CD4-positive, alpha-beta T cell (primary cell): ENCODE measurements at regions not wholly inside any gene's neighbourhood (a gene's known extent, or its start where the extent isn't known, plus 50 kb on each side); places are given as distances from the start of the nearest gene placed in this dataset.

Experiments
- ATAC-seq: fragments of 200-7000 bp; cut with Tn5 transposase; one replicate; pipeline ENCODE4 v1.10.0; 2022; ENCODE audit warnings: mild to moderate bottlenecking; ENCODE audit not compliant: poor library complexity
- CTCF ChIA-PET: fragments of 350-600 bp; sonication (Branson Sonifier 250); formaldehyde crosslinking; loops from one replicate; lab custom pipeline; 2021; ENCODE audit warnings: antibody characterized with exemption, inconsistent platforms; lab: Charles Lee
- POLR2A ChIA-PET: fragments of 350-600 bp; sonication (Branson Sonifier 250); formaldehyde crosslinking; loops from one replicate; lab custom pipeline; 2021; ENCODE audit warnings: antibody characterized with exemption, inconsistent platforms; lab: Charles Lee
- DNase-seq, 14 experiments: peaks; one replicate each; pipeline ENCODE4 v3.0.0-alpha.2; 2013 to 2020; ENCODE audit warnings: mixed read lengths in 2 of 14
- H3K27ac ChIP-seq, 2 donors: one replicate each; pipeline versions ENCODE4 v1.5.1 to v1.7.0; 2013; ENCODE audit warnings: low read length in 2 of 2, low read depth in 1 of 2, mild to moderate bottlenecking in 1 of 2
- H3K27me3 ChIP-seq, 2 experiments: 1 replicate in 1 of 2; 2 replicates in 1 of 2; pipeline versions ENCODE4 v1.6.1 to v1.7.0; 2013; ENCODE audit warnings: low read length in 2 of 2, control low read depth in 1 of 2, mild to moderate bottlenecking in 1 of 2, moderate library complexity in 1 of 2; ENCODE audit not compliant: insufficient read depth in 2 of 2, control insufficient read depth in 1 of 2
- H3K36me3 ChIP-seq: one replicate; pipeline ENCODE4 v1.6.1; 2013; ENCODE audit warnings: low read length, control low read depth; ENCODE audit not compliant: insufficient read depth
- H3K4me1 ChIP-seq: one replicate; pipeline ENCODE4 v1.6.1; 2013; ENCODE audit warnings: low read length, control low read depth; ENCODE audit not compliant: insufficient read depth
- H3K4me3 ChIP-seq: one replicate; pipeline ENCODE4 v1.5.1; 2013; ENCODE audit warnings: mild to moderate bottlenecking, low read length, moderate library complexity
- H3K9me3 ChIP-seq, 2 experiments: 1 replicate in 1 of 2; 2 replicates in 1 of 2; pipeline versions ENCODE4 v1.6.1 to v1.7.0; 2013; ENCODE audit warnings: low read length in 2 of 2, mild to moderate bottlenecking in 2 of 2, control low read depth in 1 of 2, moderate library complexity in 1 of 2; ENCODE audit not compliant: control insufficient read depth in 1 of 2, insufficient read depth in 1 of 2
- H3K27ac Mint-ChIP-seq: one replicate; pipeline ENCODE4 v1.8.0; 2020; ENCODE audit warnings: mixed read lengths
- H3K27me3 Mint-ChIP-seq: one replicate; pipeline ENCODE4 v1.8.0; 2021; ENCODE audit warnings: mixed read lengths
- H3K36me3 Mint-ChIP-seq: one replicate; pipeline ENCODE4 v1.8.0; 2021; ENCODE audit warnings: low read depth, mixed read lengths
- H3K4me1 Mint-ChIP-seq: one replicate; pipeline ENCODE4 v1.8.0; 2021; ENCODE audit warnings: low read depth, mixed read lengths
- H3K4me3 Mint-ChIP-seq: one replicate; pipeline ENCODE4 v1.8.0; 2020; ENCODE audit warnings: mild to moderate bottlenecking, mixed read lengths
- H3K9me3 Mint-ChIP-seq: one replicate; pipeline ENCODE4 v1.8.0; 2020; ENCODE audit warnings: mixed read lengths
- CTCF ChIP-seq: fragments of 200-600 bp; IDR thresholded peaks from one replicate; pipeline ENCODE4 v1.8.0; 2022; ENCODE audit warnings: antibody characterized with exemption, mild to moderate bottlenecking
- intact Hi-C, 2 experiments: fragments of 100-400 bp; cut with DNase I in 1 of 2; cut with micrococcal nuclease in 1 of 2; formaldehyde crosslinking; loops; one replicate each; pipeline versions ENCODE4 v1.15.1 to v1.9.0; 2023 to 2025; cut with DNase I, micrococcal nuclease

- Histone ChIP-seq H3K27me3 (no peaks in the 10 kb centered on the region), H3K4me3 (no peak overlapping the region), H3K27ac (no peak overlapping the region), H3K9me3 (no peaks in the 10 kb centered on the region), H3K4me1 (no peaks in the 10 kb centered on the region), H3K36me3 (no peaks in the 10 kb centered on the region)
- H3K27ac Mint-ChIP-seq = no peak overlapping the region
- no peaks in the 10 kb centered on the region for H3K27me3 Mint-ChIP-seq
- no peaks in the 10 kb centered on the region for H3K36me3 Mint-ChIP-seq
- intact Hi-C loops = no loop called here
- no peaks in the 10 kb centered on the region for H3K4me1 Mint-ChIP-seq
- no peak for ATAC-seq
- no peak overlapping the region for H3K4me3 Mint-ChIP-seq
- ChIA-PET CTCF (no interaction called here), POLR2A (no interaction called here)
- peaks cover 3% of the 10 kb centered on the region for H3K9me3 Mint-ChIP-seq
- DNase-seq = no peak
- no peak for TF ChIP-seq CTCF
These were observed 50.5 kb upstream of the PLCB4 start for GRCh38 chr20:9018346-9018745.
